Stimulated activated CD8-positive, alpha-beta memory T cell treated with anti-CD3 and anti-CD28 coated beads, Interleukin-12 subunit alpha, Interleukin-12 subunit beta, amount 100 ng/mL, for 24 hours (primary cell): ENCODE measurements at regions not wholly inside any gene's neighbourhood (a gene's known extent, or its start where the extent isn't known, plus 50 kb on each side); places are given as distances from the start of the nearest gene placed in this dataset.

Source experiments
- DNase-seq: peaks from one replicate; pipeline ENCODE4 v3.0.0-alpha.2; 2020; ENCODE audit errors: extremely low read depth

DNA sequence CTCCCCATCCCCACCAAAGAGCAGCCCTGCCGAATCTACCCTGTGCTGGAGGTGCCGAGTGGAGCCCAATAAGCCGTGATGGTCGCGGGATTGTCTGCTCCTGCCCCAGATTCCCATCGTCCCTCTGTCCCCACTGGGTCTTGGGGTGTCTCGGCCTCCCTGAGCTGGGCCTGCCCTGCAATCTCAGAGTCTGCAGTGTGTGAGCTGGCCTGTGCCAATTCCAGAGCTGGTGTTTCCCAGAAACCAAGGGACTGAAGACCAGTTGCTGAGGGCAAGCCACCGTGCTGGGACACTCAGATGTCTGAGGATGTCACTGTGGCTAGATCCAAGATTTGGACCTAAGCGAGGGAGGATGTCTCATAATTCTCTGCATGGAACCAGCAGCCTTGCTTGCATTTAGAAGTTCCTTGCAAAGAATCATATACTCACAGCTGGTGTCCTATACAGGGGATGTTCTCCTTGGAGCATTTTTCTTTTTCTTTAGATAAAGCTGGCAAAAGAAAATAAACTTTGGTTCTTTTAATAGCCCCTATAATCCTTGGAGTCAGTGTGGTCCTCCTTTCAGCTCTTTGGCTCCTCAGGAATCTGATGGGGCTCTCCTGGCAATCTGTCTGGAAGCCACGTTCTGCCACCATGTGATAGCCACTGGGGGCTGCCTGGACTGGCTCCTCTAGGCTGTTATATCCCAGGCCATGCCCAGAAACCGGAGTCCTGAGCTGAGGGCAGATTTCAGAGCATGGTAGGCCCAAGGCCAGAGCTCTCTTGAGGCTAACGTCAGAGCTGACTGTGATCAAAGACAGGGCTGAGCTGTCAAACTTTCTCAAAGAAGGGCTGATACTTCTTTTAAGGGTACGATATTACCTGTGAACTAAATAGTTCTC, 140.1 kb upstream of the HAAO start:
- no peak for DNase-seq

- no peak for DNase-seq
Measured at GRCh38 chr2:42931818-42932195, 139.4 kb upstream of the HAAO start.

DNA sequence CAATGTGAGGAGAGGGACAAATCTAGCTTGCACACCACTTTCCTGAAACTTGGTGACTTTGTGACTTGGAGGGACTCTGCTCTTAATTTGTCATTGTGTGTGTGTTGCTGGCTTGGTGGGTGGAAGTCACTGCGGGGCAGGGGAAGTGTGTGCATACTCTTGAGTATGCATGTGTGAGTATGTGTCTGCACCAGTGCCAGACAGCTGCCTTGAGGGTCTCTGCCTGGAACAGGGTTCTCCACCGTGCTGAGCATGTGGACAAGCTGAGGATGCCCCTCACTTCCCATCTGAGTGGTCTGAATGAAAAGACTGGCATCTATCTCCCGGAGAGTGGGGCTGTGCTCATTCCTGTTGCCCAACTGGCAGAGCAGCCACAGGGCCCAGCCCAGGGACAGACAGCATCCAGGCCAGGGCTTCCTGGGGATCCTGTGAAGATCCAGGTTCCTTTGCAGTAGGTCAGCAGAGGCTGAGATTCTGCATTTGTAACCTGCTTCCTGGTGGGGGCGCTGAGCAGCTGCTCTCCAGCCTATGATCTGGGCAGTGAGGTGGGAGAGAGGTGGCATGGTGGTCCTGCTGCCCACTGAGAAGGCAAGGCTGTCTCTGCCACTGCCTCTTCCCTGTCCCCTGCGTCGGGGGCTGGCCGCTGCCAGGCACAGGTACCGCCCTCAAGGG, 138.9 kb upstream of the HAAO start:
- DNase-seq: no peak

DNA sequence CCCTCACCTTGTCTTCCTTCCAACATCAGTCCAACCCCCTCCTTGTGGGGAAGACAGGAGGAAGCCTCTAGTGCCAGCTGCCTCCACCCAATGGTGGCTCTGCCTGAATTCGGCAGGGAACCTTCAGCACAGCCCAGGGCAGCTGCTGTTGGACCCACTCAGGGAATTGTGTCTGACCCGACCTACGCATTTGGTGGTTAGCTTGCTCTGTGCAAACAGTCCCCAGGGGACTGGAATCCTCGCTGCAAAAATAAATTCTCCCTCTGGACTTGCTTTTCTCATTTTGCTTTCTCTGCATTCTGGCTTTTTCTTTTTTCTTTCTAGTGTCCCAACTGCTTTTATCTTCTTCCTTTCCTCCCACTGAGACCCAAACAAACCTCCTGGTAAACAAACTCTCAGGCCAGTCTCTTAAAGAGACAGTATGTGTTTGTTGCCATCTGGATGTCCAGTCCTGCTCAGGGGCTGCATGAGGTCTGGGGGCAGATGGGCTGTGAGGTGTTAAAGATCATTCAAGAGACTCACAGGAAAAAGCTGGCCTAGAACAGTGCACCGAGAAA, 137.7 kb upstream of the HAAO start:
- DNase-seq: no peak

DNA sequence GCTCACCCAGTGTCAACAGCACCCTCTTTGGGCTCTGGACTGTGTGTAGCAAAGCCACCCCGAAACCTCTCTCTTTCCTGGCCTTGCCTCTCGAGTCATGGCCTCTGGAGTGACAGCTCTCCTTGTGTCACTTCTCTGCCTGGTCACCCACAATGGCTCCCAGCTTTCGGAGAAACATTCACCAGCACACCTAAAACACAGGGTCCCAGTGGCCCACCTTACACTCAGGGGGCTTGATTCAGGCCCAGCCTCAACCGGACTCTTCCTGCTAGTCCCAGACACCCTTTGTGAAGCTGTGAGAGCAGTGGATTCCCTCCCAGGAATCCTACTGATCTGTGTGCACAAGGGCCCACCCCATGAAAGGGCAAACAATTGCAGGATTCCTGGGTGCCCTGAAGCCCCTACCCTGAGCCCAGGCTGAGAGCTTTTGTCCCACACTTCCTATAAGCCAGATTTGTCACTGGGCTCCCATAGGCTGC, 137.2 kb upstream of the HAAO start:
- no peak for DNase-seq

- no peak for DNase-seq
Measured at GRCh38 chr2:42928692-42929545, 136.5 kb upstream of the HAAO start.

DNA sequence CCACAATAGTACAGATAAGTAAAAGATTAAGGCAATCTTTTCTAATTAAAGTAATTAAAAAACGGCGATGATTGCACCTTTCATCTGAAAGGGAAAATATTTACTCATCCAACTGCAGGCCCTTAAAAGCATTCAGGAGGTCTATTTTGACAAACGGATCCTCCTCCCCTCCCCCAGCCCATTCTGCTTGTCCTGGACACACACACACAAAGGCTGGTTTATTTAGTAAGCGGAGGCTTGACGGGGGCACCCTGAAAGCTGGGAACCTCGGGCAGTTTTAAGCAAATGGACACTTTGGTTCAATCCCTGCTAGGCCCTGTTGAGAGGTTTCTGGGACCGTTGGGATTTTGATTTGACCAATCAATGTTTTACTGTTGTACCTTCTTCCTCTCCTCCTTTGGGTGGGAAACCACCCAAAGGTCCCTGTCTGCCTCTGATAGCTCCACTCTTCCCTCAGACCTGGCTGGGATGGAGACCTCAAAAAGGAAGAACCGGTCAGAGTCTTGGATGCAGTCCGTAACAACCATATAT, 135.8 kb upstream of the HAAO start:
- DNase-seq: no peak

- no peak for DNase-seq
Measured at GRCh38 chr2:42927334-42928160, 135.2 kb upstream of the HAAO start.

DNA sequence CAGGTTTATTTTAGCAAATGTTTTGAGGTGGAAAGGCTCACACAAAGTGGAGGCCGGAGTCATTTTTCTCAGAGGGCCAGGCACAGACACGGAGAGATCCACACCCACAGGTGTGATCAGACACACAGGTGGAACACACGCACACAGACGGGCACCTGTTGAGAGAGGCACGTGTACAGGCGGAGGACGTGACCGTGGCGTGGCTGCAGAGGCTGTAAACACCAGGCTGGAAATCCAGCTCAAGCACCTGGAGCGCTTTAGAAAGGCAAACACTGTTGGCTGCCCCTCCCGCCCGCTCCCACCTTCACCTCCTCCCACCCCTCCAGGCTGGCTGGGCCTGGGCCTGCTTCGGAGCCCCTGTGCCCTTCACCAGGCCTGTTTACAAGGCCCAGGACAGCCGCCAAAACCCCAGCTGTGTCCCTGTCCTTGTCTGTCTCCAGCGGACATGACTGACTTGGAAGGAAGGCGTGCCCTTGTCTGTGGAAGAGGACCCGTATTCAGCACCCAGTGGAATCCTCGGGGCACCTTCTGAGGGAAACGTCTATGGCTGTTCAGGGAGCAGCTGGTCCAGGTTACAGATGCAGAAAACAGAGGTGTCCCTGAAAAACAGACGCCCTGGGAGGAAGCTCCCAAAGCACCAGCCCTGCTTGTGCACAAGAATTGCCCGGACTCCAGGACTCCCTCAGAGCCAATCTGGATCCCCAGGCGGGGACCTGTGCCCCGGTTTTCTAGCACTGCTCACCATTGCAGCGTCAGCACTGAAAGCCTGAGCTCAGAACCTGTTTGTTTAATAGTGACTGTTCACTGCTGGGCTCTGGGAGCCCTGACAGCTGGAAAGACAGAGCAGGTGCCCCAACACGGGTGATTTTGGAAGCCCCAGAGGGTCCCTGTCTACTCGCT, 134.3 kb upstream of the HAAO start:
- DNase-seq: no peak

GRCh38 chr2:42925742-42926433, 133.5 kb upstream of the HAAO start:
- DNase-seq: no peak

DNA sequence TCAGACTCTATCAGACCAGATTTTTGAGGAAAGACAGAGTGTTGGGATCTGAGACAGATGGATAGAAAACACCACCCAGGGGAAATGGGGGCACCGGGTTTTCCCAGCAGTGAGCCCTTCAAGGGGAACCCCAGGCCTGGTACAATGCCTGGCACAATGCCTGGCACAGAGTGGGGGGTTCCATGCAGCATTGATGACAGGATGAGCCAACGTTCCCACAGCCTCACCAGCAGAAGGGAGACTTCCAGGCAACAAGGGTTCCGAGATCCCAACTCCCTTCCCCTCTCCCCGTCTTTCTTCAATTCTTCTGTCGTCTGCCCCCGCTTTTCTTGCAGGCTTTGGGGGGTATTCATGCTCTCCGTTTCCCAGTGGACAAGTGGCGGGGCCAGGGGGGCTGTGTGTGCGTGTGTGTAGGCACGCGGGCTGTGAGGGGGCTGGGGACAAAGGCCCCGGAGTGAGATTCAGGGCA, 132.1 kb upstream of the HAAO start:
- DNase-seq: no peak

- no peak for DNase-seq
Measured at GRCh38 chr2:42923580-42924417, 131.4 kb upstream of the HAAO start.

- no peak for DNase-seq
Measured at GRCh38 chr2:42922790-42923579, 130.6 kb upstream of the HAAO start.

- DNase-seq: no peak
Measured at GRCh38 chr2:42922293-42922692, 129.9 kb upstream of the HAAO start.

- DNase-seq: no peak
Measured at GRCh38 chr2:42921721-42922120, 129.3 kb upstream of the HAAO start.

DNA sequence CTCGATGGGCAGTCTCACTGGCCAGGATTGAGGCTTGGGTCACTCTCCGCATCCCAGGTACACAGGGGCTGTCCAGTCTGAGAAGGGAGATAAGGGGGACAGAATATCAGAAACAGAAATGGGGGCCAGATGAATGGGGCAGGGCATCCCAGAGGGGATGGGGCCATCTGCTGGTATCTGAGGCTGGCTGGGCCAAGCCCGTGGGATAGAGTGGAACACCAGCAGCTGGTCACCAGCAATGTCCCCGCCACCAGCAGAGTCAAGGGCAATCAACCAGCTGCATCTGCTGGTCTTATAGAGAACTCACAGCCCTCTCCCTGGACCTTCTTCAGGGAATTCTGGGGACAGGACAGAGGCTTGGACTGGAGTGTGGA, 128.8 kb upstream of the HAAO start:
- no peak for DNase-seq

GRCh38 chr2:42920446-42921146, 128.2 kb upstream of the HAAO start:
- no peak for DNase-seq
